ENCODE measurements at regions not wholly inside any gene's neighbourhood (a gene's known extent, or its start where the extent isn't known, plus 50 kb on each side); places are given as distances from the start of the nearest gene placed in this dataset.

DNA sequence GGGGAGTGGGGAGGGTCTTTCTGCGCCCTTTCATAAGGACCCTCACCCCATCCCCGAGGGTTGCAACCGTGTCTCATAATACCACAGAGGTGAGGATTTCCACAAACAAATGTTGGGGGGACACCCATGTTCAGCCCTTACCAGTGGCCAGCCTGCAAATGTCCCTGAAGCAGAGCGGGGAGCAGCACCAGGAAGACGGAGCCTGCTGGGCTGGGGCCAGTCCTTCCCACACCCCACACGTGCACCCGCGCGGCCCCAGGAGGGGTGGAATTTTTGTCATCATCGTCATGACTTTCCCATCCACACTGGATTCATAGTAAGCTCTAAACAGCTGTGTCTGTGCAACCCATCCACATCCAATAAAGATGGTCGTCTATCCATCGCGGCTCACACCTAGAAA, 409.8 kb downstream of the BRD1 start:
- TF ChIP-seq JUND (IDR thresholded peaks at IDR 0.05) = no peak
- TF ChIP-seq, protein P1, sequence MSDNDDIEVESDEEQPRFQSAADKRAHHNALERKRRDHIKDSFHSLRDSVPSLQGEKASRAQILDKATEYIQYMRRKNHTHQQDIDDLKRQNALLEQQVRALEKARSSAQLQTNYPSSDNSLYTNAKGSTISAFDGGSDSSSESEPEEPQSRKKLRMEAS (IDR thresholded peaks at IDR 0.05) = no peak
- no peak for TF ChIP-seq CBX3 (IDR thresholded peaks at IDR 0.05; ENCODE audit: low read depth)
- TF ChIP-seq, protein P2, sequence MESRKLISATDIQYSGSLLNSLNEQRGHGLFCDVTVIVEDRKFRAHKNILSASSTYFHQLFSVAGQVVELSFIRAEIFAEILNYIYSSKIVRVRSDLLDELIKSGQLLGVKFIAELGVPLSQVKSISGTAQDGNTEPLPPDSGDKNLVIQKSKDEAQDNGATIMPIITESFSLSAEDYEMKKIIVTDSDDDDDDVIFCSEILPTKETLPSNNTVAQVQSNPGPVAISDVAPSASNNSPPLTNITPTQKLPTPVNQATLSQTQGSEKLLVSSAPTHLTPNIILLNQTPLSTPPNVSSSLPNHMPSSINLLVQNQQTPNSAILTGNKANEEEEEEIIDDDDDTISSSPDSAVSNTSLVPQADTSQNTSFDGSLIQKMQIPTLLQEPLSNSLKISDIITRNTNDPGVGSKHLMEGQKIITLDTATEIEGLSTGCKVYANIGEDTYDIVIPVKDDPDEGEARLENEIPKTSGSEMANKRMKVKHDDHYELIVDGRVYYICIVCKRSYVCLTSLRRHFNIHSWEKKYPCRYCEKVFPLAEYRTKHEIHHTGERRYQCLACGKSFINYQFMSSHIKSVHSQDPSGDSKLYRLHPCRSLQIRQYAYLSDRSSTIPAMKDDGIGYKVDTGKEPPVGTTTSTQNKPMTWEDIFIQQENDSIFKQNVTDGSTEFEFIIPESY (IDR thresholded peaks at IDR 0.05; ENCODE audit: extremely low read depth, insufficient replicate concordance, low read length) = no peak
- TF ChIP-seq SP1 (IDR thresholded peaks at IDR 0.05; ENCODE audit: low read depth) = no peak
- no peak for TF ChIP-seq EZH2 (IDR thresholded peaks at IDR 0.05)
- Histone ChIP-seq H2AFZ (ENCODE audit: low read depth, low read length, poor library complexity, severe bottlenecking) (no peak overlapping the region), H3K4me3 (replicated peaks in 1 of 2; ENCODE audit: low read depth in 1 of 2, low read length in 2 of 2) (no peak overlapping the region), H3K79me2 (ENCODE audit: insufficient read depth, low read length) (no peaks in the 10 kb centered on the region), H3K4me2 (ENCODE audit: low read length) (no peak overlapping the region), H3K36me3 (ENCODE audit: control insufficient read depth in 1 of 2, insufficient read depth in 2 of 2, low read length in 2 of 2) (no peaks in the 10 kb centered on the region), H3K9ac (ENCODE audit: low read length) (no peak overlapping the region), H3K9me3 (ENCODE audit: control insufficient read depth in 1 of 2, insufficient read depth in 1 of 2, low read depth in 1 of 2, low read length in 2 of 2) (no peaks in the 10 kb centered on the region), H4K20me1 (ENCODE audit: insufficient read depth) (no peaks in the 10 kb centered on the region), H3K9me2 (ENCODE audit: insufficient read depth) (no peaks in the 10 kb centered on the region), H3K27ac (ENCODE audit: low read depth, low read length) (no peak overlapping the region), H3K27me3 (ENCODE audit: insufficient read depth, low read length) (no peaks in the 10 kb centered on the region), H3K4me1 (ENCODE audit: control insufficient read depth in 1 of 2, insufficient read depth in 2 of 2, low read length in 2 of 2) (peaks cover 0 to 8% of the 10 kb centered on the region in 2 experiments; a peak in 2 of 4 replicates)
- RAD21 ChIA-PET (ENCODE audit: low non-redundant PET in 1 of 2, low total read pairs in 2 of 2, uncharacterized antibody in 2 of 2, unreplicated experiment in 2 of 2) = no interaction called here
- DNase-seq (ENCODE audit: low read depth, low spot score) (no peak), ATAC-seq (no peak)
- BruUV-seq (replicated peaks) = no TSS peak
- POLR2A ChIA-PET = no interaction called here
- CTCF ChIA-PET = no interaction called here
- intact Hi-C loops (cut with micrococcal nuclease) = no loop called here

DNA sequence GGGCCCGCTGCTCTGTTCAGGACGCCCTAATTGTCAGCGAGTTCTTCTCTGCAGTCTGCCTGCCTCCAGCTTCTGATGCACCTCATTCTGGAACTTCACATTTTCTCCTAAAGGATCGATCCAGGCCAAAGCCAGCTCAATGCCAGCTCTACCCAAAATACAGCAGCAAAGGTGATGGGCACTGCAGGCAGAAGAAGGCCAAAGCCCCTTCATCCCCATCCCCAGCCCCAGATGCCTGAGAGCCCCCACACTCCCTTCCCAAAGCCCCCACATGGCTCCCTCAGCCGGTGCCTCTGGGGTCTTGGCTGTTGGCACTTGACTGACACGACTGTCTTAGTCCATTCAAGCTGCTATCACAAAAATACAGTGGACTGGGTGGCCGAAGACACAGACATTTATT, 410.3 kb downstream of the BRD1 start:
- no peak overlapping the region for H2AFZ ChIP-seq (ENCODE audit: low read depth, low read length, poor library complexity, severe bottlenecking)
- no peaks in the 10 kb centered on the region for H3K9me2 ChIP-seq (ENCODE audit: insufficient read depth)
- no TSS peak for BruUV-seq (replicated peaks)
- intact Hi-C loops (cut with micrococcal nuclease) = no loop called here
- no peaks in the 10 kb centered on the region for H3K36me3 ChIP-seq (ENCODE audit: control insufficient read depth in 1 of 2, insufficient read depth in 2 of 2, low read length in 2 of 2)
- ATAC-seq (no peak), DNase-seq (ENCODE audit: low read depth, low spot score) (no peak)
- H4K20me1 ChIP-seq (ENCODE audit: insufficient read depth) = no peaks in the 10 kb centered on the region
- CTCF ChIA-PET = no interaction called here
- H3K4me2 ChIP-seq (ENCODE audit: low read length) = no peak overlapping the region
- H3K9ac ChIP-seq (ENCODE audit: low read length) = no peak overlapping the region
- no peak overlapping the region for H3K27ac ChIP-seq (ENCODE audit: low read depth, low read length)
- H3K4me3 ChIP-seq (replicated peaks in 1 of 2; ENCODE audit: low read depth in 1 of 2, low read length in 2 of 2) = no peak overlapping the region
- no peaks in the 10 kb centered on the region for H3K79me2 ChIP-seq (ENCODE audit: insufficient read depth, low read length)
- no peaks in the 10 kb centered on the region for H3K27me3 ChIP-seq (ENCODE audit: insufficient read depth, low read length)
- POLR2A ChIA-PET = no interaction called here
- no peaks in the 10 kb centered on the region for H3K9me3 ChIP-seq (ENCODE audit: control insufficient read depth in 1 of 2, insufficient read depth in 1 of 2, low read depth in 1 of 2, low read length in 2 of 2)
- RAD21 ChIA-PET (ENCODE audit: low non-redundant PET in 1 of 2, low total read pairs in 2 of 2, uncharacterized antibody in 2 of 2, unreplicated experiment in 2 of 2) = no interaction called here
- peaks cover 0 to 3% of the 10 kb centered on the region in 2 experiments; a peak in 1 of 4 replicates for H3K4me1 ChIP-seq (ENCODE audit: control insufficient read depth in 1 of 2, insufficient read depth in 2 of 2, low read length in 2 of 2)
- TF ChIP-seq, protein P3, sequence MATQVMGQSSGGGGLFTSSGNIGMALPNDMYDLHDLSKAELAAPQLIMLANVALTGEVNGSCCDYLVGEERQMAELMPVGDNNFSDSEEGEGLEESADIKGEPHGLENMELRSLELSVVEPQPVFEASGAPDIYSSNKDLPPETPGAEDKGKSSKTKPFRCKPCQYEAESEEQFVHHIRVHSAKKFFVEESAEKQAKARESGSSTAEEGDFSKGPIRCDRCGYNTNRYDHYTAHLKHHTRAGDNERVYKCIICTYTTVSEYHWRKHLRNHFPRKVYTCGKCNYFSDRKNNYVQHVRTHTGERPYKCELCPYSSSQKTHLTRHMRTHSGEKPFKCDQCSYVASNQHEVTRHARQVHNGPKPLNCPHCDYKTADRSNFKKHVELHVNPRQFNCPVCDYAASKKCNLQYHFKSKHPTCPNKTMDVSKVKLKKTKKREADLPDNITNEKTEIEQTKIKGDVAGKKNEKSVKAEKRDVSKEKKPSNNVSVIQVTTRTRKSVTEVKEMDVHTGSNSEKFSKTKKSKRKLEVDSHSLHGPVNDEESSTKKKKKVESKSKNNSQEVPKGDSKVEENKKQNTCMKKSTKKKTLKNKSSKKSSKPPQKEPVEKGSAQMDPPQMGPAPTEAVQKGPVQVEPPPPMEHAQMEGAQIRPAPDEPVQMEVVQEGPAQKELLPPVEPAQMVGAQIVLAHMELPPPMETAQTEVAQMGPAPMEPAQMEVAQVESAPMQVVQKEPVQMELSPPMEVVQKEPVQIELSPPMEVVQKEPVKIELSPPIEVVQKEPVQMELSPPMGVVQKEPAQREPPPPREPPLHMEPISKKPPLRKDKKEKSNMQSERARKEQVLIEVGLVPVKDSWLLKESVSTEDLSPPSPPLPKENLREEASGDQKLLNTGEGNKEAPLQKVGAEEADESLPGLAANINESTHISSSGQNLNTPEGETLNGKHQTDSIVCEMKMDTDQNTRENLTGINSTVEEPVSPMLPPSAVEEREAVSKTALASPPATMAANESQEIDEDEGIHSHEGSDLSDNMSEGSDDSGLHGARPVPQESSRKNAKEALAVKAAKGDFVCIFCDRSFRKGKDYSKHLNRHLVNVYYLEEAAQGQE (IDR thresholded peaks at IDR 0.05; ENCODE audit: low read depth) = no peak
- TF ChIP-seq CEBPB (IDR thresholded peaks at IDR 0.05; ENCODE audit: low read depth) (no peak), ELF1 (IDR thresholded peaks at IDR 0.05; ENCODE audit: borderline replicate concordance, low read depth) (no peak), YY1 (IDR thresholded peaks at IDR 0.05; ENCODE audit: extremely low read depth, insufficient replicate concordance, low read depth, low read length) (no peak), CBX3 (IDR thresholded peaks at IDR 0.05; ENCODE audit: low read depth) (no peak), EZH2phosphoT487 (IDR thresholded peaks at IDR 0.05; ENCODE audit: borderline replicate concordance) (no peak), POLR2AphosphoS5 (IDR thresholded peaks at IDR 0.05; ENCODE audit: low read depth, low read length) (no peak), SP1 (IDR thresholded peaks at IDR 0.05; ENCODE audit: low read depth) (no peak)
- TF ChIP-seq, protein P1 (IDR thresholded peaks at IDR 0.05) = no peak
